Erythroblast (primary cell): ENCODE measurements at regions not wholly inside any gene's neighbourhood (a gene's known extent, or its start where the extent isn't known, plus 50 kb on each side); places are given as distances from the start of the nearest gene placed in this dataset.

Experiments used
- GATA1 ChIP-seq: IDR thresholded peaks from 2 replicates; pipeline ENCODE4 v1.6.1; 2011; ENCODE audit warnings: low read depth, mild to moderate bottlenecking, control low read depth, low read length, moderate library complexity
- POLR2A ChIP-seq: IDR thresholded peaks from 2 replicates; pipeline ENCODE4 v1.6.1; 2011; ENCODE audit warnings: mild to moderate bottlenecking, low read length

DNA sequence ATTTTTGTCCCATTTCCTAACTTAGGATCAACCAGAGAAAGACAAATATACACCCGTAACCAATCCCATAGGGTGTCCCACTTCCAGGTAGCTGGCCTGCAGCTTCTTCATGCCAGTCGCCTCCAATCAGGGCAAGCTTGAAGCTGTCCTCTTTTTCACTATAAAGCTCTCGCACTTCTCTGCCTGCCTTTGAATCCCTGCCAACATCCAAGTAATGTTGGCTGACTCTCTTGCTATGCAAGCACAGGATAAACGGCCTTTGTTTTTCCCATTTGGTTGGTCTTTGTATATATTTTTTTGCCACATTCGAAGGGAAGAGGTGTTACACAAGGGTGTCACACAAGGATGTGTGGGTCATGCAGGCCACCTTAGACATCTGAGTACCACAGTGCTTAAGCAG is 388.8 kb downstream of the CBLN2 start:
- no peak for TF ChIP-seq POLR2A
- TF ChIP-seq GATA1, result no peak
